Loucy (cell line): ENCODE measurements at regions not wholly inside any gene's neighbourhood (a gene's known extent, or its start where the extent isn't known, plus 50 kb on each side); places are given as distances from the start of the nearest gene placed in this dataset.

ENCODE experiments used
- H2AFZ ChIP-seq: fragments of 200-600 bp; sonication (generic); 2 replicates; pipeline ENCODE4 v1.6.0; 2016; ENCODE audit warnings: antibody characterized with exemption, mild to moderate bottlenecking, low read length, moderate library complexity
- H3F3A ChIP-seq: fragments of 200-600 bp; 2 replicates; pipeline ENCODE4 v1.6.0; 2016; ENCODE audit warnings: antibody characterized with exemption, low read depth, mild to moderate bottlenecking
- H3K27me3 ChIP-seq: fragments of 200-600 bp; sonication (generic); 2 replicates; pipeline ENCODE4 v1.6.1; 2014; ENCODE audit warnings: low read length, mild to moderate bottlenecking; ENCODE audit not compliant: insufficient read depth, poor library complexity, severe bottlenecking
- H3K36me3 ChIP-seq: fragments of 200-600 bp; sonication (generic); 2 replicates; pipeline ENCODE4 v1.6.1; 2016; ENCODE audit warnings: low read length; ENCODE audit not compliant: insufficient read depth
- H3K4me1 ChIP-seq: fragments of 200-600 bp; sonication (generic); 2 replicates; pipeline ENCODE4 v1.5.1; 2014; ENCODE audit warnings: low read length, mild to moderate bottlenecking; ENCODE audit not compliant: insufficient read depth, poor library complexity, severe bottlenecking
- H3K4me2 ChIP-seq: fragments of 200-600 bp; sonication (generic); 2 replicates; pipeline ENCODE4 v1.6.0; 2014; ENCODE audit warnings: antibody characterized with exemption, low read length, low read depth, mild to moderate bottlenecking; ENCODE audit not compliant: poor library complexity, severe bottlenecking
- H3K4me3 ChIP-seq: fragments of 200-600 bp; sonication (generic); 2 replicates; pipeline ENCODE4 v1.5.1; 2014; ENCODE audit warnings: low read length, mild to moderate bottlenecking, mixed read lengths; ENCODE audit not compliant: poor library complexity, severe bottlenecking
- H3K79me2 ChIP-seq: fragments of 200-600 bp; sonication (generic); 2 replicates; pipeline ENCODE4 v1.6.1; 2014; ENCODE audit warnings: low read length; ENCODE audit not compliant: insufficient read depth
- H3K9ac ChIP-seq: fragments of 200-600 bp; sonication (generic); 2 replicates; pipeline ENCODE4 v1.6.0; 2014; ENCODE audit warnings: mild to moderate bottlenecking, low read depth, low read length, moderate library complexity; ENCODE audit not compliant: poor library complexity, severe bottlenecking
- H3K9me2 ChIP-seq: fragments of 200-600 bp; sonication (generic); replicated peaks from 2 replicates; pipeline ENCODE4 v1.6.1; 2016; ENCODE audit warnings: low read depth, low read length, mixed read lengths
- H3K9me3 ChIP-seq: fragments of 200-600 bp; sonication (generic); 2 replicates; pipeline ENCODE4 v1.6.1; 2014; ENCODE audit warnings: mild to moderate bottlenecking, antibody characterized with exemption, low read length, low read depth; ENCODE audit not compliant: insufficient read depth
- H4K20me1 ChIP-seq: fragments of 200-600 bp; sonication (generic); 2 replicates; pipeline ENCODE4 v1.6.0; 2014; ENCODE audit warnings: antibody characterized with exemption, low read length, mild to moderate bottlenecking; ENCODE audit not compliant: insufficient read depth, poor library complexity, severe bottlenecking
- EZH2phosphoT487 ChIP-seq: fragments of 200-600 bp; IDR thresholded peaks from 2 replicates; pipeline ENCODE4 v1.6.1; 2018; ENCODE audit warnings: antibody characterized with exemption, mild to moderate bottlenecking, moderate library complexity, borderline replicate concordance
- TF ChIP-seq, protein P1 (sequence below): fragments of 200-600 bp; sonication (generic); conservative IDR thresholded peaks from 2 replicates; pipeline ENCODE4 v1.5.1; 2014; ENCODE audit warnings: mild to moderate bottlenecking, antibody characterized with exemption, low read length

DNA sequence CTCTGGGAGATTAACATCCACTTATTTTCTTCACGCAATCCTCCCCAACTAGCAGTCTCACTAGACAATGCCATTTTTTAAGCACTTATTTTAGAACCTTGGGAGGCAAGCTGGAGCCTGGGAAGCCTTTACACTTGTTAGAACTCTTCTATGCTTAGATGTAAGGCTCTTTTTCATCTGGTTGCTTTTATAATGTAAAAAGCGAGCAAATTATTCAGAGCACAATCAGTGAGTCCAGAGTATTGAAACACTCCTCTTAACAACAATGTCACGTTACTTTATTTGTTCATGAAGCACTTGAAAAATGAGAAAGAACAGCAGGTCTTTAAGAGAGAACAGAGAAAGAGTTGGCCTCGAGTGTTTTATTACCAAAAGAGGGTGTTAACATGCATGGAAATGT is 84.1 kb upstream of the SLC8A1 start:
- Histone ChIP-seq H3K9me2 (no peaks in the 10 kb centered on the region), H4K20me1 (no peaks in the 10 kb centered on the region), H3K9ac (no peak overlapping the region), H3F3A (no peaks in the 10 kb centered on the region), H3K4me2 (no peak overlapping the region), H3K36me3 (no peaks in the 10 kb centered on the region), H3K27me3 (no peaks in the 10 kb centered on the region), H3K4me3 (no peak overlapping the region), H3K9me3 (no peaks in the 10 kb centered on the region), H2AFZ (no peak overlapping the region), H3K79me2 (no peaks in the 10 kb centered on the region), H3K4me1 (no peaks in the 10 kb centered on the region)
- TF ChIP-seq, protein P1, sequence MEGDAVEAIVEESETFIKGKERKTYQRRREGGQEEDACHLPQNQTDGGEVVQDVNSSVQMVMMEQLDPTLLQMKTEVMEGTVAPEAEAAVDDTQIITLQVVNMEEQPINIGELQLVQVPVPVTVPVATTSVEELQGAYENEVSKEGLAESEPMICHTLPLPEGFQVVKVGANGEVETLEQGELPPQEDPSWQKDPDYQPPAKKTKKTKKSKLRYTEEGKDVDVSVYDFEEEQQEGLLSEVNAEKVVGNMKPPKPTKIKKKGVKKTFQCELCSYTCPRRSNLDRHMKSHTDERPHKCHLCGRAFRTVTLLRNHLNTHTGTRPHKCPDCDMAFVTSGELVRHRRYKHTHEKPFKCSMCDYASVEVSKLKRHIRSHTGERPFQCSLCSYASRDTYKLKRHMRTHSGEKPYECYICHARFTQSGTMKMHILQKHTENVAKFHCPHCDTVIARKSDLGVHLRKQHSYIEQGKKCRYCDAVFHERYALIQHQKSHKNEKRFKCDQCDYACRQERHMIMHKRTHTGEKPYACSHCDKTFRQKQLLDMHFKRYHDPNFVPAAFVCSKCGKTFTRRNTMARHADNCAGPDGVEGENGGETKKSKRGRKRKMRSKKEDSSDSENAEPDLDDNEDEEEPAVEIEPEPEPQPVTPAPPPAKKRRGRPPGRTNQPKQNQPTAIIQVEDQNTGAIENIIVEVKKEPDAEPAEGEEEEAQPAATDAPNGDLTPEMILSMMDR = no peak
- TF ChIP-seq EZH2phosphoT487 = no peak

DNA sequence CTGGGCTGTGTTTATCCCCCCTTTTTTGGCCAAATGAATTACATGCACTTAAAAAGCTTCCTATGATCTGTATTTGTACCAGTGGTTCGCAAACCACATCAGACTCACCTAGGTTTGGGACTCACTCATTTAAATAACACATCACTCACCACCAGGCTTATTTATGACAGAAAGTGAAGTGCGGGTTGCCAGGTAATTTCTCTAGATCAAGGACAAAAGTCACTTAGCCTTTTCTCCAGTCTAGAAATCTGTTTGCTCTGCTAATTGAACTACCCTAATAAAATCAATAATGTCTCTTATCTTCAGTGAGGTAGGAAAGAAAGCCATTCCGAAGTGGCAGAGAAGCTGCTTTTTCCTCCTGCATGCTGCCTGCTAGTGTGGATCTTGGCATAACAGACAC is 88.1 kb upstream of the SLC8A1 start:
- Histone ChIP-seq H3K9ac (no peak overlapping the region), H3K79me2 (no peaks in the 10 kb centered on the region), H2AFZ (no peak overlapping the region)

DNA sequence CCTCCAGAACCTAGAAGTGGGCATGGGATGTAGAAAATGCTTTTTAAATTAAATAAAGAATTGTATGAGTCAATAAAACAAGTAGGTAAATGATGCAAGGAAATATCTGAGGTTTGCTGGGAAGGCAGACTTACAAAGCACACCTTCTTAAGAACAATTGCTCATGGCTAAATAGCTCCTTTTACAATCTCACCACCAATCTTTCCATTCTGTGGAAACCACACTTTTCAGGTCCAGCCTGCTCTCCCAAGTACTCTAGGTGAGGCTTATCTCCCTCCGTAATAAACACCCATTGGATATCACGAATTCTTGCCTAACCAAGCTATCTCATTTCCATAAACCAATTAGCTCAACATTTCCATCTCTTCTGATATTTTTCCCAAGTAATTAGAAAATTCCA is 91.5 kb upstream of the SLC8A1 start:
- Histone ChIP-seq H3K9me2 (no peaks in the 10 kb centered on the region), H3K4me2 (no peak overlapping the region), H3F3A (no peaks in the 10 kb centered on the region), H2AFZ (no peak overlapping the region), H3K9ac (no peak overlapping the region), H3K9me3 (no peaks in the 10 kb centered on the region), H3K79me2 (no peaks in the 10 kb centered on the region), H3K27me3 (no peaks in the 10 kb centered on the region), H3K36me3 (no peaks in the 10 kb centered on the region), H4K20me1 (no peaks in the 10 kb centered on the region), H3K4me1 (no peaks in the 10 kb centered on the region), H3K4me3 (no peak overlapping the region)
- TF ChIP-seq EZH2phosphoT487 = no peak
- TF ChIP-seq, protein P1 = no peak

More for the DNA sequence above, 88.1 kb upstream of the SLC8A1 start:
- Histone ChIP-seq H3F3A (no peaks in the 10 kb centered on the region), H3K4me1 (no peaks in the 10 kb centered on the region), H3K9me3 (no peaks in the 10 kb centered on the region), H3K4me2 (no peak overlapping the region), H3K4me3 (no peak overlapping the region), H4K20me1 (no peaks in the 10 kb centered on the region), H3K36me3 (no peaks in the 10 kb centered on the region), H3K9me2 (no peaks in the 10 kb centered on the region), H3K27me3 (no peaks in the 10 kb centered on the region)
- no peak for TF ChIP-seq EZH2phosphoT487
- TF ChIP-seq, protein P1 = no peak
